HCT116 (cell line): ENCODE measurements at regions not wholly inside any gene's neighbourhood (a gene's known extent, or its start where the extent isn't known, plus 50 kb on each side); places are given as distances from the start of the nearest gene placed in this dataset.

Source experiments
- ATAC-seq: fragments of 200-7000 bp; cut with Tn5 transposase; 2 replicates; pipeline ENCODE4 v1.9.1; 2020; ENCODE audit warnings: mild to moderate bottlenecking, moderate library complexity
- BruUV-seq: library from RNA; stranded (reverse); fragments of 400-500 nt; replicated peaks from 2 replicates; lab custom pipeline; 2021; lab: Mats Ljungman, UMichigan
- CTCF ChIA-PET: fragments of 300-600 bp; sonication (Branson Sonifier 250); formaldehyde crosslinking; loops from one replicate; lab custom pipeline; 2021; ENCODE audit warnings: antibody characterized with exemption; lab: Charles Lee
- POLR2A ChIA-PET: fragments of 300-600, 350-600 bp; sonication (Branson Sonifier 250); formaldehyde crosslinking; loops from one replicate; lab custom pipeline; 2021; ENCODE audit warnings: antibody characterized with exemption; lab: Charles Lee
- RAD21 ChIA-PET, 2 experiments: fragments of 300-600 bp; sonication (Branson Sonifier 250); formaldehyde crosslinking; loops; one replicate each; lab custom pipeline; 2023; ENCODE audit warnings: low total read pairs in 2 of 2; ENCODE audit not compliant: uncharacterized antibody in 2 of 2, unreplicated experiment in 2 of 2, low non-redundant PET in 1 of 2; lab: Charles Lee
- DNase-seq: peaks from one replicate; pipeline ENCODE4 v3.0.0-alpha.2; 2010; ENCODE audit warnings: low read depth, low spot score
- H2AFZ ChIP-seq: fragments of 200-600 bp; shearing (Covaris generic), sonication (generic); 2 replicates; pipeline ENCODE4 v1.6.1; 2017; ENCODE audit warnings: low read depth, mixed run types, mixed read lengths, antibody characterized with exemption, low read length; ENCODE audit not compliant: poor library complexity, severe bottlenecking
- H3K27ac ChIP-seq: 2 replicates; pipeline ENCODE4 v1.5.1; 2012; ENCODE audit warnings: low read depth, low read length
- H3K27me3 ChIP-seq: fragments of 200-600 bp; sonication (generic); 2 replicates; pipeline ENCODE4 v1.6.1; 2016; ENCODE audit warnings: mixed run types, low read length, mixed read lengths; ENCODE audit not compliant: insufficient read depth
- H3K36me3 ChIP-seq, 2 experiments: fragments of 200-500 bp in 1 of 2; fragments of 200-600 bp in 1 of 2; sonication (Bioruptor generic) in 1 of 2; sonication (generic) in 1 of 2; 2 replicates each; pipeline versions ENCODE4 v1.5.1 to v1.6.1; 2014 to 2016; ENCODE audit warnings: low read length in 2 of 2, inconsistent platforms in 1 of 2, mixed read lengths in 1 of 2, mixed run types in 1 of 2; ENCODE audit not compliant: insufficient read depth in 2 of 2, control insufficient read depth in 1 of 2
- H3K4me1 ChIP-seq, 2 experiments: fragments of 200-600 bp in 1 of 2; sonication (generic) in 1 of 2; 2 replicates each; pipeline versions ENCODE4 v1.5.1 to v1.6.1; 2012 to 2017; ENCODE audit warnings: low read length in 2 of 2, inconsistent platforms in 1 of 2, mild to moderate bottlenecking in 1 of 2, mixed read lengths in 1 of 2, mixed run types in 1 of 2, moderate library complexity in 1 of 2; ENCODE audit not compliant: insufficient read depth in 2 of 2, control insufficient read depth in 1 of 2
- H3K4me2 ChIP-seq: fragments of 200-600 bp; sonication (generic); 2 replicates; pipeline ENCODE4 v1.6.1; 2017; ENCODE audit warnings: mixed run types, low read length, mixed read lengths
- H3K4me3 ChIP-seq, 2 experiments: fragments of 200-600 bp in 1 of 2; sonication (generic) in 1 of 2; replicated peaks in 1 of 2; 2 replicates each; pipeline ENCODE4 v1.5.1; 2011 to 2016; ENCODE audit warnings: low read length in 2 of 2, control low read depth in 1 of 2, low read depth in 1 of 2, mild to moderate bottlenecking in 1 of 2, mixed read lengths in 1 of 2, mixed run types in 1 of 2
- H3K79me2 ChIP-seq: fragments of 200-600 bp; sonication (generic); 2 replicates; pipeline ENCODE4 v1.6.1; 2017; ENCODE audit warnings: mild to moderate bottlenecking, mixed run types, low read length, moderate library complexity, mixed read lengths; ENCODE audit not compliant: insufficient read depth
- H3K9ac ChIP-seq: fragments of 200-600 bp; sonication (generic); 2 replicates; pipeline ENCODE4 v1.6.1; 2016; ENCODE audit warnings: low read length, mixed read lengths
- H3K9me2 ChIP-seq: fragments of 200-600 bp; sonication (generic), shearing (Covaris generic); 2 replicates; pipeline ENCODE4 v1.6.1; 2017; ENCODE audit warnings: mixed run types, mild to moderate bottlenecking, moderate library complexity; ENCODE audit not compliant: insufficient read depth
- H3K9me3 ChIP-seq, 2 experiments: fragments of 200-500 bp in 1 of 2; fragments of 200-600 bp in 1 of 2; sonication (Bioruptor generic) in 1 of 2; sonication (generic) in 1 of 2; 2 replicates each; pipeline ENCODE4 v1.6.1; 2014 to 2017; ENCODE audit warnings: low read length in 2 of 2, mixed read lengths in 2 of 2, inconsistent platforms in 1 of 2, low read depth in 1 of 2, mild to moderate bottlenecking in 1 of 2, mixed run types in 1 of 2, moderate library complexity in 1 of 2; ENCODE audit not compliant: control insufficient read depth in 1 of 2, insufficient read depth in 1 of 2
- H4K20me1 ChIP-seq: fragments of 200-600 bp; sonication (generic), shearing (Covaris generic); 2 replicates; pipeline ENCODE4 v1.6.1; 2017; ENCODE audit warnings: mixed run types, mild to moderate bottlenecking, moderate library complexity; ENCODE audit not compliant: insufficient read depth
- ATF3 ChIP-seq: IDR thresholded peaks from 2 replicates; pipeline ENCODE4 v1.6.1; 2012
- CBX3 ChIP-seq: IDR thresholded peaks from 2 replicates; pipeline ENCODE4 v1.6.1; 2012; ENCODE audit warnings: low read depth
- CEBPB ChIP-seq: IDR thresholded peaks from 2 replicates; pipeline ENCODE4 v1.6.1; 2012; ENCODE audit warnings: low read depth
- CTCF ChIP-seq, 3 experiments: fragments of 200-600 bp in 1 of 3; sonication (generic) in 1 of 3; IDR thresholded peaks in 2 of 3; conservative IDR thresholded peaks in 1 of 3; 2 replicates each; pipeline ENCODE4 v1.5.1; 2012 to 2017; ENCODE audit warnings: low read depth in 2 of 3, low read length in 2 of 3, antibody characterized with exemption in 1 of 3, borderline replicate concordance in 1 of 3, control low read depth in 1 of 3, mild to moderate bottlenecking in 1 of 3, mixed read lengths in 1 of 3, mixed run types in 1 of 3, moderate library complexity in 1 of 3; ENCODE audit not compliant: insufficient read depth in 1 of 3
- EGR1 ChIP-seq: IDR thresholded peaks from 2 replicates; pipeline ENCODE4 v1.6.1; 2012; ENCODE audit warnings: low read depth
- ELF1 ChIP-seq: IDR thresholded peaks from 2 replicates; pipeline ENCODE4 v1.6.1; 2012; ENCODE audit warnings: low read depth, borderline replicate concordance
- EZH2 ChIP-seq: fragments of 200-600 bp; sonication (generic); IDR thresholded peaks from 2 replicates; pipeline ENCODE4 v1.6.1; 2017; ENCODE audit warnings: antibody characterized with exemption, mixed run types
- EZH2phosphoT487 ChIP-seq: fragments of 200-600 bp; IDR thresholded peaks from 2 replicates; pipeline ENCODE4 v1.6.1; 2018; ENCODE audit warnings: antibody characterized with exemption, borderline replicate concordance
- FOSL1 ChIP-seq: IDR thresholded peaks from 2 replicates; pipeline ENCODE4 v1.6.1; 2012; ENCODE audit warnings: low read depth
- JUND ChIP-seq: IDR thresholded peaks from 2 replicates; pipeline ENCODE4 v1.6.1; 2012
- POLR2A ChIP-seq: IDR thresholded peaks from 2 replicates; pipeline ENCODE4 v1.7.0; 2011; ENCODE audit warnings: borderline replicate concordance; ENCODE audit not compliant: insufficient read depth, insufficient read length; ENCODE audit errors: extremely low read depth
- POLR2AphosphoS5 ChIP-seq: IDR thresholded peaks from 2 replicates; pipeline ENCODE4 v1.6.1; 2011; ENCODE audit warnings: mild to moderate bottlenecking, low read depth, low read length, moderate library complexity
- RAD21 ChIP-seq: IDR thresholded peaks from 2 replicates; pipeline ENCODE4 v1.6.1; 2012; ENCODE audit warnings: low read depth, mild to moderate bottlenecking
- REST ChIP-seq: IDR thresholded peaks from 2 replicates; pipeline ENCODE4 v1.6.1; 2012; ENCODE audit warnings: low read depth
- SIN3A ChIP-seq: IDR thresholded peaks from 2 replicates; pipeline ENCODE4 v1.6.1; 2012; ENCODE audit warnings: low read depth
- SP1 ChIP-seq: IDR thresholded peaks from 2 replicates; pipeline ENCODE4 v1.6.1; 2012; ENCODE audit warnings: low read depth
- SRF ChIP-seq: IDR thresholded peaks from 2 replicates; pipeline ENCODE4 v1.6.1; 2012; ENCODE audit warnings: low read depth
- TCF7L2 ChIP-seq: IDR thresholded peaks from 2 replicates; pipeline ENCODE4 v1.7.0; 2011; ENCODE audit warnings: borderline replicate concordance, inconsistent platforms; ENCODE audit not compliant: insufficient read depth, insufficient read length; ENCODE audit errors: extremely low read depth
- ZNF274 ChIP-seq: fragments of 200-500 bp; sonication (Bioruptor generic); IDR thresholded peaks from 2 replicates; pipeline ENCODE4 v1.6.1; 2014; ENCODE audit warnings: mild to moderate bottlenecking, low read depth, low read length, inconsistent platforms
- intact Hi-C: fragments of 100-400 bp; cut with micrococcal nuclease; formaldehyde crosslinking; loops from 2 replicates; pipeline ENCODE4 v1.10.0; 2022

- DNase-seq (no peak), ATAC-seq (no peak)
- no TSS peak for BruUV-seq
- no peaks in the 10 kb centered on the region for H3K79me2 ChIP-seq
- TF ChIP-seq CTCF (IDR thresholded peaks at IDR 0.05 in 2 of 3, conservative IDR thresholded peaks at IDR 0.05 in 1 of 3; ENCODE audit: borderline replicate concordance in 1 of 3, insufficient read depth in 1 of 3, low read depth in 2 of 3, low read length in 2 of 3), result no peak
- TF ChIP-seq CBX3, result no peak
- TF ChIP-seq JUND, result no peak
- TF ChIP-seq SRF, result no peak
- TF ChIP-seq EGR1, result no peak
- TF ChIP-seq RAD21, result no peak
- TF ChIP-seq REST, result no peak
- TF ChIP-seq EZH2, result no peak
- no peak for TF ChIP-seq ZNF274
- no peak for TF ChIP-seq POLR2AphosphoS5
- no peak for TF ChIP-seq SIN3A
- TF ChIP-seq ATF3, result no peak
- TF ChIP-seq SP1, result no peak
- TF ChIP-seq ELF1, result no peak
- TF ChIP-seq EZH2phosphoT487, result no peak
- TF ChIP-seq TCF7L2, result no peak
- TF ChIP-seq POLR2A, result no peak
- no peak for TF ChIP-seq CEBPB
- TF ChIP-seq FOSL1, result no peak
- no peaks in the 10 kb centered on the region for H3K27me3 ChIP-seq
- H3K27ac ChIP-seq, result no peak overlapping the region
- H3K9ac ChIP-seq, result no peak overlapping the region
- no peaks in the 10 kb centered on the region for H4K20me1 ChIP-seq
- no peaks in the 10 kb centered on the region for H3K36me3 ChIP-seq
- ChIA-PET CTCF (no interaction called here), RAD21 (no interaction called here), POLR2A (no interaction called here)
- no peaks in the 10 kb centered on the region for H3K9me2 ChIP-seq
- no peak overlapping the region for H3K4me3 ChIP-seq
- H3K9me3 ChIP-seq, result peaks cover 0 to 13% of the 10 kb centered on the region in 2 experiments; a peak in 2 of 4 replicates
- H2AFZ ChIP-seq, result no peak overlapping the region
- H3K4me2 ChIP-seq, result no peak overlapping the region
- H3K4me1 ChIP-seq, result no peaks in the 10 kb centered on the region
- intact Hi-C loops, result no loop called here
Measured at GRCh38 chr2:14417551-14417950, 215.0 kb upstream of the LRATD1 start.
